ENCODE measurements at regions not wholly inside any gene's neighbourhood (a gene's known extent, or its start where the extent isn't known, plus 50 kb on each side); places are given as distances from the start of the nearest gene placed in this dataset.

- Histone ChIP-seq H3K27me3 (ENCODE audit: insufficient read depth, low read depth) (no peaks in the 10 kb centered on the region), H3K4me2 (no peak overlapping the region), H3K9ac (no peak overlapping the region), H3K4me1 (ENCODE audit: low read depth, poor library complexity, severe bottlenecking) (no peaks in the 10 kb centered on the region), H3K79me2 (ENCODE audit: insufficient read depth, low read depth) (no peaks in the 10 kb centered on the region), H3K4me3 (IDR thresholded peaks at IDR 0.05; ENCODE audit: insufficient read depth, low read depth, low read length) (no peak overlapping the region), H4K20me1 (ENCODE audit: insufficient read depth) (no peaks in the 10 kb centered on the region), H2AFZ (ENCODE audit: low read depth) (no peak overlapping the region), H3K27ac (no peak overlapping the region), H3K36me3 (ENCODE audit: insufficient read depth) (no peaks in the 10 kb centered on the region)
- no peak for TF ChIP-seq CTCF (conservative IDR thresholded peaks at IDR 0.05; ENCODE audit: low read depth, low read length)
Observed at GRCh38 chr3:102125197-102125993, 276.1 kb downstream of the NFKBIZ start.

- no peak for TF ChIP-seq CTCF (conservative IDR thresholded peaks at IDR 0.05; ENCODE audit: low read depth, low read length)
- H3K79me2 ChIP-seq (ENCODE audit: insufficient read depth, low read depth), result no peaks in the 10 kb centered on the region
- no peak overlapping the region for H2AFZ ChIP-seq (ENCODE audit: low read depth)
- H3K36me3 ChIP-seq (ENCODE audit: insufficient read depth), result no peaks in the 10 kb centered on the region
- no peak overlapping the region for H3K4me2 ChIP-seq
- no peaks in the 10 kb centered on the region for H3K27me3 ChIP-seq (ENCODE audit: insufficient read depth, low read depth)
- no peaks in the 10 kb centered on the region for H3K4me1 ChIP-seq (ENCODE audit: low read depth, poor library complexity, severe bottlenecking)
- no peak overlapping the region for H3K27ac ChIP-seq
- no peak overlapping the region for H3K9ac ChIP-seq
- H4K20me1 ChIP-seq (ENCODE audit: insufficient read depth), result no peaks in the 10 kb centered on the region
- no peak overlapping the region for H3K4me3 ChIP-seq (IDR thresholded peaks at IDR 0.05; ENCODE audit: insufficient read depth, low read depth, low read length)
Observed at GRCh38 chr3:102125994-102126368, 276.7 kb downstream of the NFKBIZ start.

- H3K4me2 ChIP-seq, result no peak overlapping the region
- H2AFZ ChIP-seq (ENCODE audit: low read depth), result no peak overlapping the region
- no peaks in the 10 kb centered on the region for H3K27me3 ChIP-seq (ENCODE audit: insufficient read depth, low read depth)
- H3K79me2 ChIP-seq (ENCODE audit: insufficient read depth, low read depth), result no peaks in the 10 kb centered on the region
- no peak overlapping the region for H3K9ac ChIP-seq
- no peaks in the 10 kb centered on the region for H4K20me1 ChIP-seq (ENCODE audit: insufficient read depth)
- no peaks in the 10 kb centered on the region for H3K4me1 ChIP-seq (ENCODE audit: low read depth, poor library complexity, severe bottlenecking)
- H3K36me3 ChIP-seq (ENCODE audit: insufficient read depth), result no peaks in the 10 kb centered on the region
- no peak overlapping the region for H3K4me3 ChIP-seq (IDR thresholded peaks at IDR 0.05; ENCODE audit: insufficient read depth, low read depth, low read length)
- no peak for TF ChIP-seq CTCF (conservative IDR thresholded peaks at IDR 0.05; ENCODE audit: low read depth, low read length)
- no peak overlapping the region for H3K27ac ChIP-seq
Observed at GRCh38 chr3:102129760-102130608, 280.7 kb downstream of the NFKBIZ start.

GRCh38 chr3:102132370-102132769, 283.1 kb downstream of the NFKBIZ start:
- H3K27ac ChIP-seq, result no peak overlapping the region
- no peak overlapping the region for H2AFZ ChIP-seq (ENCODE audit: low read depth)
- TF ChIP-seq CTCF (conservative IDR thresholded peaks at IDR 0.05; ENCODE audit: low read depth, low read length), result no peak
- H3K27me3 ChIP-seq (ENCODE audit: insufficient read depth, low read depth), result no peaks in the 10 kb centered on the region
- H3K79me2 ChIP-seq (ENCODE audit: insufficient read depth, low read depth), result no peaks in the 10 kb centered on the region
- no peak overlapping the region for H3K4me2 ChIP-seq
- no peaks in the 10 kb centered on the region for H3K36me3 ChIP-seq (ENCODE audit: insufficient read depth)
- H3K4me1 ChIP-seq (ENCODE audit: low read depth, poor library complexity, severe bottlenecking), result no peaks in the 10 kb centered on the region
- H3K9ac ChIP-seq, result no peak overlapping the region
- no peaks in the 10 kb centered on the region for H4K20me1 ChIP-seq (ENCODE audit: insufficient read depth)
- no peak overlapping the region for H3K4me3 ChIP-seq (IDR thresholded peaks at IDR 0.05; ENCODE audit: insufficient read depth, low read depth, low read length)
